Type B pancreatic cell (in vitro differentiated cells): ENCODE measurements at regions not wholly inside any gene's neighbourhood (a gene's known extent, or its start where the extent isn't known, plus 50 kb on each side); places are given as distances from the start of the nearest gene placed in this dataset.

Experiments used
- DNase-seq: peaks from one replicate; pipeline ENCODE4 v3.0.0; 2021; ENCODE audit warnings: mixed read lengths; ENCODE audit not compliant: unreplicated experiment; ENCODE audit errors: extremely low spot score
- H3K27ac Mint-ChIP-seq: 2 replicates; pipeline ENCODE4 v1.8.0; 2021; ENCODE audit warnings: mild to moderate bottlenecking, mixed read lengths
- H3K27me3 Mint-ChIP-seq: 2 replicates; pipeline ENCODE4 v1.8.0; 2021; ENCODE audit warnings: mixed read lengths
- H3K36me3 Mint-ChIP-seq: 2 replicates; pipeline ENCODE4 v1.8.0; 2021; ENCODE audit warnings: mixed read lengths
- H3K4me1 Mint-ChIP-seq: one replicate; pipeline ENCODE4 v1.8.0; 2021; ENCODE audit warnings: mixed read lengths; ENCODE audit not compliant: unreplicated experiment
- H3K4me3 Mint-ChIP-seq: 2 replicates; pipeline ENCODE4 v1.8.0; 2021; ENCODE audit warnings: mild to moderate bottlenecking, mixed read lengths
- H3K9me3 Mint-ChIP-seq: 2 replicates; pipeline ENCODE4 v1.8.0; 2021; ENCODE audit warnings: mixed read lengths
- CTCF ChIP-seq: fragments of 200-600 bp; sonication (generic); conservative IDR thresholded peaks from 2 replicates; pipeline ENCODE4 v1.5.0; 2021; ENCODE audit warnings: antibody characterized with exemption, mild to moderate bottlenecking

- Mint-ChIP-seq H3K27ac (no peak overlapping the region), H3K27me3 (peaks cover 28% of the 10 kb centered on the region)
Observed at GRCh38 chr20:6838181-6838826, 70.8 kb downstream of the BMP2 start.

GRCh38 chr20:6841128-6841527 is 73.6 kb downstream of the BMP2 start:
- no peak for TF ChIP-seq CTCF
- peaks cover 40% of the 10 kb centered on the region for H3K27me3 Mint-ChIP-seq
- no peak overlapping the region for H3K27ac Mint-ChIP-seq
- H3K4me1 Mint-ChIP-seq = no peaks in the 10 kb centered on the region
- no peaks in the 10 kb centered on the region for H3K36me3 Mint-ChIP-seq
- no peak for DNase-seq
- no peak overlapping the region for H3K4me3 Mint-ChIP-seq
- peaks cover 4% of the 10 kb centered on the region for H3K9me3 Mint-ChIP-seq

More at GRCh38 chr20:6838181-6838826, 70.8 kb downstream of the BMP2 start:
- no peaks in the 10 kb centered on the region for H3K4me1 Mint-ChIP-seq
- H3K9me3 Mint-ChIP-seq = peaks cover 4% of the 10 kb centered on the region
- no peaks in the 10 kb centered on the region for H3K36me3 Mint-ChIP-seq
- TF ChIP-seq CTCF = no peak
- DNase-seq = no peak
- no peak overlapping the region for H3K4me3 Mint-ChIP-seq

DNA sequence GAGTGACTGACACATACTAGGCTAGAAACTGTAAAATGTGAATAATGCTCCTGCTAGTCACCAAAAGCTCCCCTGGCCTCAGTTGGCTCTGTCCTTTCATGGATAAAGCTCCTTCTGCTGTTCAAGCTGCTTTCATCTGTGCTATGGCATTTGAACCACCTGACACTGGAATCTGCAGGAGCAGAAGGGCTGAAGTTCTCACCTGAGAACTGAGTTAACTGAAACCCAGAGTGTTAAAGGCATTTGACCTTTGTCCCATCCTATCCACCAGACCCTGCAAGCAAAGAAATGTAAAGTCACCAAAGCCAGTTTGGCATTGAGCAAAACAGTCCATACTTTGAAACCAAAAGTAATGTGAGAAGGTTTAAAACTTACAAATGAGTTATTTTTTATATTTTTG is 77.7 kb downstream of the BMP2 start:
- Mint-ChIP-seq H3K4me3 (no peak overlapping the region), H3K4me1 (no peaks in the 10 kb centered on the region), H3K27ac (no peak overlapping the region), H3K9me3 (peaks cover 4% of the 10 kb centered on the region), H3K27me3 (peaks cover 33% of the 10 kb centered on the region), H3K36me3 (no peaks in the 10 kb centered on the region)
- TF ChIP-seq CTCF = no peak
- DNase-seq = no peak

DNA sequence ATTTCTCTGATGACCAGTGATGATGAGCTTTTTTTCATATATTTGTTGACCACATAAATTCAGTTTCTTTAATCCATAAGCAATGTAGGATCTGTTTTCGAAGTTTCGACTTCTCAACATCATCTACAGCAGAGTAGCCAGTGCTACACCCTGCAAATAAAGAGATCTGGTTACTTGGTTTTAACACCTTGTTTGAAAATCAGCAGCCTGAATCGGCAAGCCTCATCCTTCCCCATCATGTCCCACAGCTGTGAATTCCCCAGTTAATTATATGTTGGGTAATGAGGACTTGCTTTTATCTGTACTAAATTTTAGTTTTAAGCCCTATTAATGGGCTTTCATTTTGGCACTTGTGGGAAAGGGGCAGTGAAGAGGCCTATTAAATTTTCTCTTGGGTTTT is 80.6 kb downstream of the BMP2 start:
- no peak overlapping the region for H3K27ac Mint-ChIP-seq
- peaks cover 4% of the 10 kb centered on the region for H3K9me3 Mint-ChIP-seq
- no peaks in the 10 kb centered on the region for H3K36me3 Mint-ChIP-seq
- DNase-seq = no peak
- H3K4me3 Mint-ChIP-seq = no peak overlapping the region
- no peaks in the 10 kb centered on the region for H3K4me1 Mint-ChIP-seq
- H3K27me3 Mint-ChIP-seq = peaks cover 22% of the 10 kb centered on the region
- no peak for TF ChIP-seq CTCF

DNA sequence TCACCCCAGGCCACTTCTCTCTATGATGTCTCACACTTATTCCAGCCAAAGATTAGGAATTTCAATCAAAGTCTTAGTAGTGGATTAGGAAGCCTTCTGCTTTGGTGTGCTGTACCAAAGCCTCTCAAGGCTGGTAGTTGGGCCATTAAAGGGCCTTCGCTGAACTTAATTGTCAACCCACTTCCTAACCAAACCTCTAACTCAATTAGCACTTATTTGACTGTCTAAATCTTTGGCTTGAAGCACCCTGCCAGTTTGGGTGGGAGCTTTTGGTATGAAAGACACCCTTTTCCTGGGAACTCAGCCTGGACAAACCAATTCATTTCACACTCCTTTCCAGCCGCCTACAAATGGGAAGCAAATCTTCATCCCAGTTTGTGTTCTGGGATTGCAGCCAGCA is 81.5 kb downstream of the BMP2 start:
- Mint-ChIP-seq H3K4me1 (no peaks in the 10 kb centered on the region), H3K27ac (no peak overlapping the region)
- no peak for TF ChIP-seq CTCF

GRCh38 chr20:6851136-6851535 is 83.7 kb downstream of the BMP2 start:
- DNase-seq = no peak
- H3K27ac Mint-ChIP-seq = no peak overlapping the region
- peaks cover 4% of the 10 kb centered on the region for H3K9me3 Mint-ChIP-seq
- no peak for TF ChIP-seq CTCF
- H3K36me3 Mint-ChIP-seq = no peaks in the 10 kb centered on the region
- no peaks in the 10 kb centered on the region for H3K4me1 Mint-ChIP-seq
- H3K4me3 Mint-ChIP-seq = no peak overlapping the region
- H3K27me3 Mint-ChIP-seq = peaks cover 12% of the 10 kb centered on the region

More for the DNA sequence above, 81.5 kb downstream of the BMP2 start:
- Mint-ChIP-seq H3K9me3 (peaks cover 4% of the 10 kb centered on the region), H3K4me3 (no peak overlapping the region), H3K36me3 (no peaks in the 10 kb centered on the region), H3K27me3 (peaks cover 17% of the 10 kb centered on the region)
- no peak for DNase-seq
